OCI-LY7 (cell line): ENCODE measurements at regions not wholly inside any gene's neighbourhood (a gene's known extent, or its start where the extent isn't known, plus 50 kb on each side); places are given as distances from the start of the nearest gene placed in this dataset.

Experiments used
- BruUV-seq: library from RNA; stranded (reverse); fragments of 400-500 nt; replicated peaks from 2 replicates; lab custom pipeline; 2021; lab: Mats Ljungman, UMichigan
- CTCF ChIA-PET: fragments of 300-600 bp; sonication (Branson Sonifier 250); formaldehyde crosslinking; loops from one replicate; lab custom pipeline; 2022; ENCODE audit warnings: antibody characterized with exemption; ENCODE audit not compliant: unreplicated experiment; lab: Charles Lee
- POLR2A ChIA-PET: fragments of 300-600 bp; sonication (Branson Sonifier 250); formaldehyde crosslinking; loops from one replicate; lab custom pipeline; 2022; ENCODE audit warnings: antibody characterized with exemption; lab: Charles Lee
- DNase-seq: peaks from one replicate; pipeline ENCODE4 v3.0.0-alpha.2; 2015; ENCODE audit warnings: low spot score
- H2AFZ ChIP-seq: fragments of 200-600 bp; sonication (generic), shearing (Covaris generic); 2 replicates; pipeline ENCODE4 v1.6.1; 2014; ENCODE audit warnings: mild to moderate bottlenecking, antibody characterized with exemption, low read length, moderate library complexity
- H3K27ac ChIP-seq: fragments of 200-600 bp; sonication (generic); 2 replicates; pipeline ENCODE4 v1.5.1; 2014; ENCODE audit warnings: mixed run types, low read depth, mild to moderate bottlenecking, moderate library complexity, low read length, inconsistent platforms; ENCODE audit not compliant: poor library complexity, severe bottlenecking
- H3K36me3 ChIP-seq: fragments of 200-600 bp; sonication (generic); 2 replicates; pipeline ENCODE4 v1.6.1; 2014; ENCODE audit warnings: mild to moderate bottlenecking, antibody characterized with exemption, low read length, moderate library complexity, mixed read lengths; ENCODE audit not compliant: insufficient read depth
- H3K4me1 ChIP-seq: fragments of 200-600 bp; sonication (generic); 2 replicates; pipeline ENCODE4 v1.5.1; 2014; ENCODE audit warnings: mild to moderate bottlenecking, low read length; ENCODE audit not compliant: insufficient read depth, poor library complexity, severe bottlenecking
- H3K4me2 ChIP-seq: fragments of 200-600 bp; sonication (generic); 2 replicates; pipeline ENCODE4 v1.6.1; 2014; ENCODE audit warnings: mild to moderate bottlenecking, low read length
- H3K4me3 ChIP-seq: fragments of 200-600 bp; sonication (generic); 2 replicates; pipeline ENCODE4 v1.5.1; 2014; ENCODE audit warnings: mild to moderate bottlenecking, low read depth, low read length; ENCODE audit not compliant: poor library complexity, severe bottlenecking
- H3K79me2 ChIP-seq: fragments of 200-600 bp; sonication (generic); 2 replicates; pipeline ENCODE4 v1.6.1; 2016; ENCODE audit warnings: low read depth, mild to moderate bottlenecking, low read length, moderate library complexity, mixed read lengths; ENCODE audit not compliant: insufficient read depth
- H3K9me2 ChIP-seq: fragments of 200-600 bp; sonication (generic); 2 replicates; pipeline ENCODE4 v1.6.1; 2016; ENCODE audit warnings: mild to moderate bottlenecking, low read length, mixed read lengths; ENCODE audit not compliant: insufficient read depth
- H3K9me3 ChIP-seq: fragments of 200-600 bp; sonication (generic); 2 replicates; pipeline ENCODE4 v1.6.1; 2014; ENCODE audit warnings: mild to moderate bottlenecking, mixed run types, low read length, mixed read lengths
- H4K20me1 ChIP-seq: fragments of 200-600 bp; sonication (generic); 2 replicates; pipeline ENCODE4 v1.6.1; 2014; ENCODE audit warnings: mild to moderate bottlenecking, antibody characterized with exemption, low read length, moderate library complexity, mixed read lengths; ENCODE audit not compliant: insufficient read depth
- CTCF ChIP-seq: fragments of 200-600 bp; sonication (generic); conservative IDR thresholded peaks from 2 replicates; pipeline ENCODE4 v1.5.1; 2014; ENCODE audit warnings: mild to moderate bottlenecking, antibody characterized with exemption, low read length, moderate library complexity, mixed read lengths
- EZH2phosphoT487 ChIP-seq: fragments of 200-600 bp; sonication (generic); IDR thresholded peaks from 2 replicates; pipeline ENCODE4 v1.6.1; 2018; ENCODE audit warnings: low read depth, borderline replicate concordance, mild to moderate bottlenecking, mixed run types, antibody characterized with exemption, low read length, moderate library complexity, mixed read lengths
- intact Hi-C: fragments of 100-400 bp; cut with micrococcal nuclease; formaldehyde crosslinking; loops from one replicate; pipeline ENCODE4 v1.10.0; 2022; ENCODE audit not compliant: unreplicated experiment

- TF ChIP-seq CTCF (no peak), EZH2phosphoT487 (no peak)
- POLR2A ChIA-PET = no interaction called here
- CTCF ChIA-PET = no interaction called here
- BruUV-seq = no TSS peak
- Histone ChIP-seq H3K9me3 (no peaks in the 10 kb centered on the region), H3K4me2 (no peak overlapping the region), H3K27ac (no peak overlapping the region), H3K4me1 (no peaks in the 10 kb centered on the region), H4K20me1 (no peaks in the 10 kb centered on the region), H2AFZ (no peak overlapping the region), H3K36me3 (no peaks in the 10 kb centered on the region), H3K79me2 (no peaks in the 10 kb centered on the region), H3K4me3 (no peak overlapping the region), H3K9me2 (no peaks in the 10 kb centered on the region)
- DNase-seq = no peak
- intact Hi-C loops = no loop called here
Observed at GRCh38 chr7:114293289-114294012, 121.2 kb upstream of the FOXP2 start.

- CTCF ChIA-PET = no interaction called here
- intact Hi-C loops = no loop called here
- no peaks in the 10 kb centered on the region for H3K36me3 ChIP-seq
- no peaks in the 10 kb centered on the region for H3K79me2 ChIP-seq
- no peak for TF ChIP-seq CTCF
- no peak for TF ChIP-seq EZH2phosphoT487
- H3K27ac ChIP-seq = no peak overlapping the region
- no peaks in the 10 kb centered on the region for H3K4me1 ChIP-seq
- no peak for DNase-seq
- no peak overlapping the region for H2AFZ ChIP-seq
- no peaks in the 10 kb centered on the region for H3K9me3 ChIP-seq
- no peak overlapping the region for H3K4me3 ChIP-seq
- POLR2A ChIA-PET = interaction anchor here (0.6 kb wide), 2 partner anchors 136 to 377 kb away, joined by 4 to 6 read pairs; no protein-coding TSS in a partner anchor
- no peaks in the 10 kb centered on the region for H4K20me1 ChIP-seq
- BruUV-seq = no TSS peak
- no peaks in the 10 kb centered on the region for H3K9me2 ChIP-seq
- H3K4me2 ChIP-seq = no peak overlapping the region
Observed at GRCh38 chr7:114279901-114280300, 134.7 kb upstream of the FOXP2 start.

- ChIA-PET POLR2A (no interaction called here), CTCF (no interaction called here)
Observed at GRCh38 chr7:114273218-114273617, 141.4 kb upstream of the FOXP2 start.

More at GRCh38 chr7:114273218-114273617, 141.4 kb upstream of the FOXP2 start:
- Histone ChIP-seq H4K20me1 (no peaks in the 10 kb centered on the region), H3K27ac (no peak overlapping the region), H3K36me3 (no peaks in the 10 kb centered on the region), H3K4me2 (no peak overlapping the region), H2AFZ (no peak overlapping the region), H3K9me3 (no peaks in the 10 kb centered on the region), H3K9me2 (no peaks in the 10 kb centered on the region), H3K4me3 (no peak overlapping the region), H3K79me2 (no peaks in the 10 kb centered on the region), H3K4me1 (no peaks in the 10 kb centered on the region)
- no peak for TF ChIP-seq EZH2phosphoT487
- no peak for TF ChIP-seq CTCF
- no TSS peak for BruUV-seq
- DNase-seq = no peak
- intact Hi-C loops = no loop called here
